ENCODE measurements at regions not wholly inside any gene's neighbourhood (a gene's known extent, or its start where the extent isn't known, plus 50 kb on each side); places are given as distances from the start of the nearest gene placed in this dataset.

DNA sequence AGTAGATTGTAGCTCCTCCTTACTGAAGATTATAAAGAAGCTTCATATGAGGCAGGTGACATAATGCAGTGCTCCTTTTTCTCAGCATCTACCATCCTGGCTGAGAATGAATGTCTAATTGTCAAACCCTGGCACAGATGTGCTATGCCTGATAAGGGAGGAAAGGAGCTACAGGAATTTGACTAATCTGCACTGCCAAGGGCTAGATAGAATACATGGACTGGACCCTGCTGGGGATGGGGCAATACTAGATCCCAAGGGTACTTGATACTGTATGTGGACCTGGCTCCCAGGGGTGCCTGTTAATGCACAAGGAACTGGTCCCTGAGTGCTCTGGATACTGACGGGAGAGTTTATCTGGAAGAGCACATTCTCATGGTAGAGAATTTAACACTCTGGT, 362.2 kb upstream of the EMCN start:
- TF ChIP-seq, protein P1, sequence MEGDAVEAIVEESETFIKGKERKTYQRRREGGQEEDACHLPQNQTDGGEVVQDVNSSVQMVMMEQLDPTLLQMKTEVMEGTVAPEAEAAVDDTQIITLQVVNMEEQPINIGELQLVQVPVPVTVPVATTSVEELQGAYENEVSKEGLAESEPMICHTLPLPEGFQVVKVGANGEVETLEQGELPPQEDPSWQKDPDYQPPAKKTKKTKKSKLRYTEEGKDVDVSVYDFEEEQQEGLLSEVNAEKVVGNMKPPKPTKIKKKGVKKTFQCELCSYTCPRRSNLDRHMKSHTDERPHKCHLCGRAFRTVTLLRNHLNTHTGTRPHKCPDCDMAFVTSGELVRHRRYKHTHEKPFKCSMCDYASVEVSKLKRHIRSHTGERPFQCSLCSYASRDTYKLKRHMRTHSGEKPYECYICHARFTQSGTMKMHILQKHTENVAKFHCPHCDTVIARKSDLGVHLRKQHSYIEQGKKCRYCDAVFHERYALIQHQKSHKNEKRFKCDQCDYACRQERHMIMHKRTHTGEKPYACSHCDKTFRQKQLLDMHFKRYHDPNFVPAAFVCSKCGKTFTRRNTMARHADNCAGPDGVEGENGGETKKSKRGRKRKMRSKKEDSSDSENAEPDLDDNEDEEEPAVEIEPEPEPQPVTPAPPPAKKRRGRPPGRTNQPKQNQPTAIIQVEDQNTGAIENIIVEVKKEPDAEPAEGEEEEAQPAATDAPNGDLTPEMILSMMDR (IDR thresholded peaks at IDR 0.05; ENCODE audit: low read depth, low read length, missing control alignments), result no peak
- no peak for DNase-seq (ENCODE audit: low read depth)

DNA sequence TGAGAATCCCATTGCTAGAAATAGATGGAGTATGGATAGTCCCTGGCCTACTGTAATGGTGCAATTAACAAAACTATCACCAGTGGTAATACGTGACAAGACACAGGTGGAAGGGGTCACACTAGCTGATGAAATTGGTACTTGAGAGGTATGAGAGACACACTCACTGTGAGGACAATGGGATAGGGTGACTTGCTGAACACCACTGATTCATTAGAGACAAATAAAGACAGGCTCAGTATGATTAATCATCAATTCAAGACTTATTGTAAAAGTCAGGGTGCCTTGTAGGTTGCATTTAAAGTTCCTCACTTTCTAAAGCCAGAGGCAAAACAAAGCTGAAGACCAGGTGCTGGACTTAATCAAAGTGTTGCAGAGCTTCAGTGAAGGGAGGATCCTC, 361.6 kb upstream of the EMCN start:
- DNase-seq (ENCODE audit: low read depth), result no peak
- no peak overlapping the region for H3K4me3 ChIP-seq (ENCODE audit: low read depth, low read length)
- TF ChIP-seq, protein P1 (IDR thresholded peaks at IDR 0.05; ENCODE audit: low read depth, low read length, missing control alignments), result no peak

More for the DNA sequence above, 362.2 kb upstream of the EMCN start:
- no peak overlapping the region for H3K4me3 ChIP-seq (ENCODE audit: low read depth, low read length)

DNA sequence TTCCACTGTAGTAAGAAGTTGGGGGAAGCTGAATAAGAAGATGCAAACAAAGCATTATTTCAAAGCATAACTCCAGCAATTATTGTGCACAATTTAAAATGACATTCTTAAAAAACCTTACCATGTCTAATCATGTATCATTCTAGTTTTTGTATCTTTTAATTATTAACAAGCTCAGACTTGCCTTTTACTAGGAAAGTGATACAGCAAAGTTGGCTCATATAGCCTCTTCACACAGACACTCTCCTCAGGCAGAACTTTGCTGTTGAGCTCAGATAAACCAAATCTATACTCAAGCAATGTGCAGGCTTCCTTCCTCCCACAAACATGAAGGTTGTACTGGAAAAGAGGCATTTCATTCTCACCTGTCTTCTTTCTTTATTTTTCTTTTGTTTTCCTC, 358.7 kb upstream of the EMCN start:
- TF ChIP-seq, protein P1 (IDR thresholded peaks at IDR 0.05; ENCODE audit: low read depth, low read length, missing control alignments), result no peak
- no peak overlapping the region for H3K4me3 ChIP-seq (ENCODE audit: low read depth, low read length)
- DNase-seq (ENCODE audit: low read depth), result no peak

DNA sequence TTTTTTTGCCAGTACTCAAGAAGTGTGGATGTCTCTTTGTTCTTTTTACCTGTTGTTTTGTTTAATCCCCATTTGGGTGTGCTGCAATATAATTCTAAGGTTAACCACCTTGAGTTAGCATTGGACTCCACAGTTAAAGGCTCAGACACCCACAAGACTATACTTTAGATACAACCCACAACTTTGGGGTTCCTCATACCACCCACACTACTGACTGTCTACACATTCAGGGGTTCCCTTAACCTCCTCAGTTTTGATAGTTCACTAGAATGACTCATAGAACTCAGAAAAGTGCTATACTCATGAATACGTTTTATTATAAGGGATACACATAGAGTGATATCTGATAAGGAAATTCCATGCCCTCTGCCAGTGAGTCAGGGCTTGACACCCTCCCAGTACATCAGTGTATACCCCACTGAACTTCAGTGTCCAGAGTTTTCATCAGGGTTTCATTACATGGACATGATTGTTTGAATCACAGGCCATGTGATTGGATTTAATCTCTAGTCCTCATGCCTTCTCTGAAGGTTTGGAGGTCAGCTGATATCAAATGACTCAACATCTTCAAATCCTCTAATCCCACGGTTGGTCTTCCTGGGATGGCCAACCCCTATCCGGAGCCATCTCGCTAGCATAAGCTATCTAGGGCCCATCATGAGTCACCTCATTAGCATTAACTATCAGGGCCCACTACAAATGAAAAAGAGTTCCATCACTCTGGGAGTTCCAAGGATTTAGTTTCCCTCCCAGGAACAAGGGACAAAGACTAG, 357.7 kb upstream of the EMCN start:
- TF ChIP-seq, protein P1 (IDR thresholded peaks at IDR 0.05; ENCODE audit: low read depth, low read length, missing control alignments), result no peak
- H3K4me3 ChIP-seq (ENCODE audit: low read depth, low read length), result no peak overlapping the region
- no peak for DNase-seq (ENCODE audit: low read depth)

DNA sequence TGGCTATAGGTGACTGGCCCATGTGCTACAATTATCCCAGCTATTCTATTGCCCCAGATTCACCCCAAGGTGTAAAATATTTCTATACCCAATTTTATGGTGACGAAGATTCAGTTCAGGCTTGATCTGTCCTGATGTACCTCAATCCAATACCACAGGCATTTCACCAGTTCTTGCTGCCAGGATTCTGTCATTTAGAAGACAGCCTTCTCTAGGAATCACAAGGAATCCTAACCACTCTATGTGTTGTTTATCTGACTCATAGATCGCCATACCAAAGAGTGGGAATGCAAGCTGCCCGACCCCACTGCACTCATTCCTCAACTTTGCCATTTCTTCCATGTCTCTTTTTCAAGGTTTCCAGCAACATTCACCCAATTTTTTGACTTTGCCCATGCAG, 355.0 kb upstream of the EMCN start:
- no peak for DNase-seq (ENCODE audit: low read depth)

DNA sequence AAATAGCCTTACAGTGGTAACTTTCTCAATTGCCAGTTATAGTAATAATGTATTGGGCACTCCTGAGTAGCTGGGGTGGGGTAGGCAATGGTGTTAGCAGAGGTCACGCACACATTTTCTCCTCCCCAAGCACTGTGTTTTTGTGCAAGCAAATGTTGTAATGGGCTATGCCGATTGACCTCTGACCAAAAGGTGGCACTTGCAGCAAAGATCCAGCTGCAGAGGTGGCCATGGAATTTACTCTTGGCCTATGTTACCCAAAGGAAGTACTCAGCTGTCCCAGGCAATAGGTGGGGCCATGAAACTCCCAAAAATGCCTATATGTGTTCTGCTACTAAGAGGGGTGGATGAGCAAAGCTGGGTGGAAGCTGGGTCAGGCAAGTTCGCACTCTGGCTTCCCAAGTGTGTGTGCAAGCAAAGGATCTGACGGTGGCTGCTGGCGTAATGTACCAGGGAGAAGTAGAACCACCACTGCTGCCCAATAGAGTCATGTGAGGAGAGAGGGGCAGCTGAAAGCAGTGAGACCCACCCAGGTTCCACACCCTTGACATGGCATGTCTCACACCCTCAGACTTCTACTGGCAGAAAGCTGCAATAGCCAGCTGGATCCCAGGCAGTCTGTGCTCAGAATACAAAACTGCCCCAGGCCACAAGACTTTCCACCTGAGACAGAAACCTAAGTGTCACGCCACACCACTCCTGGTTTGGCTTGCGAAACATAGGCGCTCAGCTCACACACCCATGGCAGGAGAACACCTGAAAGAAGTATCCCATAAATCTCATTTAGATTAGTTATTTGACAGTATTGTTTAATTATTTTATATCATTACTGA, 353.3 kb upstream of the EMCN start:
- DNase-seq (ENCODE audit: low read depth), result no peak
- H3K4me3 ChIP-seq (ENCODE audit: low read depth, low read length), result no peak overlapping the region

More for the DNA sequence above, 355.0 kb upstream of the EMCN start:
- TF ChIP-seq, protein P1 (IDR thresholded peaks at IDR 0.05; ENCODE audit: low read depth, low read length, missing control alignments), result no peak
- H3K4me3 ChIP-seq (ENCODE audit: low read depth, low read length), result no peak overlapping the region

More for the DNA sequence above, 353.3 kb upstream of the EMCN start:
- TF ChIP-seq, protein P1 (IDR thresholded peaks at IDR 0.05; ENCODE audit: low read depth, low read length, missing control alignments), result no peak

Data from GM12864 (cell line).